GM18951 (cell line): ENCODE measurements at regions not wholly inside any gene's neighbourhood (a gene's known extent, or its start where the extent isn't known, plus 50 kb on each side); places are given as distances from the start of the nearest gene placed in this dataset.

ENCODE experiments used
- POLR2A ChIP-seq: IDR thresholded peaks from 4 replicates; pipeline ENCODE4 v1.6.1; 2011; ENCODE audit warnings: mild to moderate bottlenecking; ENCODE audit not compliant: insufficient read length, insufficient read depth; ENCODE audit errors: extremely low read depth
- in situ Hi-C: fragments of 300-500 bp; cut with MboI; formaldehyde crosslinking; loops from one replicate; pipeline ENCODE4 v1.12.0; 2022; ENCODE audit warnings: low sequenced_read_pairs, mixed read lengths, inconsistent platforms; ENCODE audit not compliant: unreplicated experiment

- in situ Hi-C loops, result no loop called here
- TF ChIP-seq POLR2A, result no peak
These were observed 349.3 kb upstream of the NR2F2 start for GRCh38 chr15:95981209-95981608.

GRCh38 chr15:95987299-95987698 lies 343.2 kb upstream of the NR2F2 start:
- in situ Hi-C loops, result no loop called here
- no peak for TF ChIP-seq POLR2A

DNA sequence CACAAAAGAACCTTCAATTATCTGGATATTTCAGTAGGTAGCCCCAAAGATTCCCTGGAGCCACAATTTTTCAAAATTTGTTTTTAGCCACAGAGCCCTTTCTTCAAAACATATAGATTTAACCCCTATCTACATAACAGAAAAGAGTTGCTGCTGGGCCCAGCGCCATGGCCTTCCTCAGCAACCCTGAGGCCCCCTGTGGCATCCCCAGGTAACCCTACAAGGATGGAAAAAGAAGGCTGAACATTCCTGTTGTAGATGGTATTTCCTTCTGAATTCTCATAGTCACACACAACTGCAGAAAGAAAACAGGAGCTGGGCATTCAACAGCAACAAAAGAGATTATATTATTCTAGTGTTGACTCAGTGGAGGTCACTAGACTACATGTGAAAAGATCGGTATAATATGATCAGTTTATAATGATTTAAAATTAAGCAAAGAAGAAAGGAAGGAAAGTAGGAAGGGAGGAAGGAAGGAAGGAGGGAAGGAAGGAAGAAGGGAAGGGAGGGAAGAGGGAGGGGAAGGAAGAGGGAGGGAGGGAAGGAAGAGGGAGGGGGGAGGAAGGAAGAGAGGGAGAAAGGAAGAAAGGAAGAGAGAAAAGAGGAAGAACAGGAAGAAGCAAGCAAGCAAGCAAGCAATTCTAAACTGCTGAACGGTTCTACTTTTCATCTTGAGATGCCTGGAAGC lies 342.5 kb upstream of the NR2F2 start:
- in situ Hi-C loops, result no loop called here
- TF ChIP-seq POLR2A, result no peak

DNA sequence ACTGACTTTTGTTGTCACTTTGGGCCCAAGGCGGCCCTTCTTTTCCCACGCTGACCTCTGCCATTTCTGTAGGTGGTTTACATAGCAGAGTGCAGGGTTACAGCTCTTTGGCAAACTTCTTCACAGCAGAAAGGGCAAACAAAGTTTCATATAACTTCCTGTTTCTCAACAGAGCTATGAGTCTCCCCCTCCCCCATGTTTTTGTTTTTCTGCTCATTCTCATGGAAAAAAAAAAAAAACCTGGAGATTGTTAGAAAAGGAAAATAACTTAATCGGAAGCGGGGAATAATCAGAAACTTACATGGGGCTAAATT lies 342.0 kb upstream of the NR2F2 start:
- TF ChIP-seq POLR2A, result no peak
- in situ Hi-C loops, result no loop called here

DNA sequence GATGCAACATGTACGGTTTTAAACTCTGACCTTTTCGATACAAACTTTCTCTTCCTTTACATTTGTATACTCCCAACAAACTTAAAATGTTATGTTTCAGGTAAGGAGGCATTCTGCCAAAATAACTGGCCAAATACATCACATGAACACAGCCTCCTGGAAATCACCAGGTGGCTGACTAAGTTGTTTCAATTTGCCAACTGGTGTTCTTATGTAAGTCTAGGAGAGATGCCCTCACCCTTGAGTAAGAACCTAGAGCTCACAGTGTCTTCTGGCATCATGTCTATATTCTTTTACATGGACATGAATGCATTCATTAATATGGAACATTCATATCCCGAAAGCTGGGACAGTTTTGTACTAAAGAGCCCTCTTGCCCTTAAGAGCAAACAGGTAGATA lies 341.1 kb upstream of the NR2F2 start:
- in situ Hi-C loops, result no loop called here
- no peak for TF ChIP-seq POLR2A

DNA sequence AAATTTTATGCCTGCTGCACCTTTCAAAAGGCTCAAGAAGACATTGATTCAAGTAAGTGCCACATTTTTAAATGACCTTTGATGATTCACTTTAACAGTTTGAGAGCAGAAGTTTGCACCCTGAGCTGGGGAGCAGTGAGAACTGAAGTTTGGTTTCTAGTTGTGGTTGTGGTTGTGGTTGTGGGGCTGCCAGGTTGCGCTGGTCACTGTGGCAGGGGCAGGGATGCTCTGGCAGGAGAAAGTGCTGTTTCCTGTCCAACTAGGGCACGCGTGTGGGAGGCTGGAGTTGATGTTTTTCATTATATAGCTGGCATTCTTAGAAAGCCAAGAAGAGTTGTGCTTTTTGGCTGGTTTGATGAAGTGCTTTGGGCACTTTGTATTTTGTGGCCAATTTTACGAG lies 339.7 kb upstream of the NR2F2 start:
- in situ Hi-C loops, result no loop called here
- no peak for TF ChIP-seq POLR2A

GRCh38 chr15:95994418-95994817 lies 336.1 kb upstream of the NR2F2 start:
- in situ Hi-C loops, result no loop called here
- TF ChIP-seq POLR2A, result no peak

DNA sequence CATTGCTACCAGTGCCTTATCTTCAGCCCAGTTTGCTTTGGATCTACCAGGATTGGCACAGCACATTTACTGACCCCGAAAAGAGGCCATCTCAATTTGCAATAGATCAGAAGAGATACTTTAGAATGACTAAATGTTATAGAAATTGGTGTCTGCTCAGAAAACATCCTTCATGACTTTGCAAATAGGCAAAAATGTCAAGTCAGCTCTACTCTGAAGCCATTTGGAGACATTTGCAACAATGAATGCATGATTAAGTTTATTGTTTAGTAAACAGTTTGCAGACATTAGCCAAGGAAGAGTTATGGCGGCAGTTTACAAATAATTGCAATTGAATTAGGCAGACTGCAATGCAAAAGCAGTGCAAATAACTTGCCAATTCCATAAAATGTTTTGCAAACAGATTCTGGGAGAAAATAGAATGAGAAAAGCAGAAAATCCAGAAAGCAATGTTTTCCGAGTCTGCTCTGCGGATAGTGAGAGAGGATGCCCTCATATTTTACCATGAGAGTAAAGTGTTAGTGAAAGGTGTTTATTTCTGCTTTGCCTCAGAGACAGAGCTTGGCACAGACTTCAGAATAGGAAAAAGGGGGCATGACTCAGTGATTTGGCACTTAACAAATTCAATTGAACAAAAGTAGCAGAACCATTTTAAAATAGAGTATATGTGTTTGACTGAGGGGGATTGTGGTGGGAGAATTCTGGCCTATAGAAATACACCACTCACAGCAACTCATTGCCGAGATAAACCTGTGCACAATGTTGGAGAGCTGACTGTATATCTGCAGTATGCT lies 334.9 kb upstream of the NR2F2 start:
- in situ Hi-C loops, result no loop called here

DNA sequence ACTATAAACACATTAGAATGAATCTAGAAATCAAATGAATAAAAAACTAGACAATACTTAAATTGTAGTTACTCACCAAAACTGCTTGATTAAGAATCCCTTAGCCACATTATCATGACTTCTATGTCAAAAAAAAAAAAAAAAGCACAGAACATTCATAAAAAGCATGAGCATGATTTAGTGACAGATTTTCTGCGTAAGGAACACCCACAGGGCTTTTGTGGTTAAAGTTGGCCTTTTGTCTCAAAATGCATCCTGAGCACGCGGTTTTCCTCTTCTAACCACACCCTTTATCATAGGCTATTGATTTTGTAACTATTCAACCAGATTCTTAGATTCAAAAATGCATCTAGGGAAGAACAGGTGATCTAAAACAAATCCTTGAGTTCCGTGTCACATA lies 334.0 kb upstream of the NR2F2 start:
- in situ Hi-C loops, result no loop called here
- TF ChIP-seq POLR2A, result no peak

More for the DNA sequence above, 334.9 kb upstream of the NR2F2 start:
- TF ChIP-seq POLR2A, result no peak

DNA sequence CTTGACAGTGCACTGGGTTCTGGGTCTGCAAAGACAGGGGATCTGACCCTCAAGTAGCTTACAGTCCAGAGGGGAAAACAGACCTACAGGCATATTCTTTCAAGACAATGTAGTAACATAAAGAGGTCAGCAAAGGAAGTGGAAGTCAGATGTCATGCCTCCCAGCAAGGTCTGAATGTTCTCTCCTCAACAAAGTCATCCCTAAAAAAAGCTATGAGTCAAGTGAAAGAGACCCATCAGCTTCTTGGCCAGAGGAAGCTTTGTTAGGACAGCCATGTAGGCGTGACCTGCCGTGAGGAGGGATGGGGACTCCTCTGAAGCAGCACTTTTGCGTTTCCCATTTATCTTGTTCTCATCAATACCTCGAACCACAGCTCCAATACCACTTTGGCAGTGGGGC lies 331.6 kb upstream of the NR2F2 start:
- in situ Hi-C loops, result no loop called here

GRCh38 chr15:96002890-96003859 lies 327.3 kb upstream of the NR2F2 start:
- in situ Hi-C loops, result no loop called here
- TF ChIP-seq POLR2A, result no peak

More for the DNA sequence above, 331.6 kb upstream of the NR2F2 start:
- TF ChIP-seq POLR2A, result no peak

- no peak for TF ChIP-seq POLR2A
- in situ Hi-C loops, result no loop called here
These were observed 324.6 kb upstream of the NR2F2 start for GRCh38 chr15:96005906-96006305.

DNA sequence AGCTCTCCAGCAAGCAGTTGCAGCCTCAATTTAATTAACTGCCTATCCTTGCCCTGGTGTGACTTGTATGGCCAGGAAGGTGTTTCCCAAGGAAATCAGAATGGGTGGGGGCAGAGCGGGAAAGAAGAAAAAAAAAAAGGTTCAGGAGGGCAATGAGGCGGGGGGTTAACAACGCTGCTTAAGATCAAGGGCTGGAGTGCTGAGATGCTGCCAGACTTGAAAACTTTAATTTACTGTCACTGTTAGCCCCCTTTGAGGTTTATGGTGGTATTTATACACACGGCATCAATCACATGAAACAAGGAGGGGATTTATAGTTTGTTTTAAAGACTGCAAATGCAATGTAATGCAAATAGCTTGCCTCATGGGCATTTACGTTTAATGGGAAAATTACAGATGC lies 319.4 kb upstream of the NR2F2 start:
- in situ Hi-C loops, result no loop called here
- no peak for TF ChIP-seq POLR2A
